ENCODE measurements at regions not wholly inside any gene's neighbourhood (a gene's known extent, or its start where the extent isn't known, plus 50 kb on each side); places are given as distances from the start of the nearest gene placed in this dataset.

GRCh38 chr2:207235621-207236020 is 69.9 kb upstream of the KLF7 start:
- no peak for DNase-seq
- intact Hi-C loops (cut with DNase I; ENCODE audit: low total_unique reads), result no loop called here
- Histone ChIP-seq H3K27me3 (replicated peaks in 1 of 7) (no peaks in the 10 kb centered on the region), H3K4me3 (no peak overlapping the region), H3K27ac (peak overlapping the region in 7 of 8 donors; percentile 34 to 84 (median 72)), H3K9me3 (peaks cover 0 to 3% (median 0%) of the 10 kb centered on the region in 8 donors), H3K36me3 (no peaks in the 10 kb centered on the region), H3K4me1 (peaks cover 8 to 55% (median 26%) of the 10 kb centered on the region in 6 donors)
- 55 to 89% (median 72%) methylated on average over 4 of the region's 4 CpGs for WGBS, 5 donors
- TF ChIP-seq CTCF (IDR thresholded peaks at IDR 0.05 in 8 of 11, conservative IDR thresholded peaks at IDR 0.05 in 3 of 11) (no peak), POLR2AphosphoS5 (IDR thresholded peaks at IDR 0.05) (no peak), POLR2A (IDR thresholded peaks at IDR 0.05) (no peak)

- Histone ChIP-seq H3K27me3 (replicated peaks in 1 of 7) (no peaks in the 10 kb centered on the region), H3K27ac (peak overlapping the region in 7 of 8 donors; percentile 34 to 84 (median 72)), H3K4me3 (no peak overlapping the region), H3K9me3 (peaks cover 0 to 3% (median 0%) of the 10 kb centered on the region in 8 donors), H3K36me3 (no peaks in the 10 kb centered on the region), H3K4me1 (peaks cover 8 to 54% (median 24%) of the 10 kb centered on the region in 6 donors)
- intact Hi-C loops (cut with DNase I; ENCODE audit: low total_unique reads), result no loop called here
- WGBS, 5 donors, result 62 to 88% (median 73%) methylated on average over 2 of the region's 2 CpGs
- TF ChIP-seq POLR2A (IDR thresholded peaks at IDR 0.05), result no peak
- peak in 1 of 3 donors; percentile 56 for TF ChIP-seq POLR2AphosphoS5 (IDR thresholded peaks at IDR 0.05)
- no peak for DNase-seq
Measured at GRCh38 chr2:207236156-207236935, 70.6 kb upstream of the KLF7 start.

- no peak for DNase-seq
- Histone ChIP-seq H3K9me3 (peaks cover 0 to 3% (median 0%) of the 10 kb centered on the region in 8 donors), H3K4me1 (peaks cover 8 to 55% (median 24%) of the 10 kb centered on the region in 6 donors), H3K27me3 (replicated peaks in 1 of 7) (no peaks in the 10 kb centered on the region), H3K36me3 (no peaks in the 10 kb centered on the region), H3K27ac (peak overlapping the region; percentile 35 to 84 (median 68)), H3K4me3 (peak overlapping the region in 1 of 8 donors; percentile 8)
- TF ChIP-seq POLR2A (IDR thresholded peaks at IDR 0.05) (no peak), POLR2AphosphoS5 (IDR thresholded peaks at IDR 0.05) (peak in 1 of 3 donors; percentile 71)
- WGBS, 5 donors, result 24 to 45% (median 35%) methylated on average over 7 of the region's 7 CpGs
- intact Hi-C loops (cut with DNase I; ENCODE audit: low total_unique reads), result no loop called here
Measured at GRCh38 chr2:207238831-207239701, 73.3 kb upstream of the KLF7 start.

GRCh38 chr2:207239754-207240494 is 74.2 kb upstream of the KLF7 start:
- intact Hi-C loops (cut with DNase I; ENCODE audit: low total_unique reads), result no loop called here
- WGBS, 5 donors, result 44 to 62% (median 56%) methylated on average over 9 of the region's 9 CpGs
- peak overlapping the region in 1 of 8 donors; percentile 8 for H3K4me3 ChIP-seq

More at GRCh38 chr2:207239754-207240494, 74.2 kb upstream of the KLF7 start:
- Histone ChIP-seq H3K4me1 (peaks cover 8 to 56% (median 24%) of the 10 kb centered on the region in 6 donors), H3K36me3 (no peaks in the 10 kb centered on the region), H3K9me3 (peaks cover 0 to 3% (median 0%) of the 10 kb centered on the region in 8 donors), H3K27me3 (replicated peaks in 1 of 7) (no peaks in the 10 kb centered on the region), H3K27ac (peak overlapping the region in 7 of 8 donors; percentile 42 to 84 (median 72))
- DNase-seq, result no peak
- no peak for TF ChIP-seq CTCF (IDR thresholded peaks at IDR 0.05 in 8 of 11, conservative IDR thresholded peaks at IDR 0.05 in 3 of 11)
- no peak for TF ChIP-seq POLR2A (IDR thresholded peaks at IDR 0.05)
- no peak for TF ChIP-seq POLR2AphosphoS5 (IDR thresholded peaks at IDR 0.05)
